Endothelial cell of umbilical vein (primary cell): ENCODE measurements at regions not wholly inside any gene's neighbourhood (a gene's known extent, or its start where the extent isn't known, plus 50 kb on each side); places are given as distances from the start of the nearest gene placed in this dataset.

Source experiments
- BruUV-seq: library from RNA; stranded (reverse); fragments of 400-500 nt; replicated peaks from 2 replicates; lab custom pipeline; 2021; lab: Mats Ljungman, UMichigan
- CTCF ChIA-PET: fragments of 300-600, 350-600 bp; sonication (Branson Sonifier 250); formaldehyde crosslinking; loops from one replicate; lab custom pipeline; 2021; ENCODE audit warnings: antibody characterized with exemption, inconsistent platforms; lab: Charles Lee
- POLR2A ChIA-PET: fragments of 300-600, 350-600 bp; sonication (Branson Sonifier 250); formaldehyde crosslinking; loops from one replicate; lab custom pipeline; 2021; ENCODE audit warnings: antibody characterized with exemption, inconsistent platforms; lab: Charles Lee
- DNase-seq: peaks from one replicate; pipeline ENCODE4 v3.0.0-alpha.2; 2011; ENCODE audit warnings: low read depth, low spot score
- FAIRE-seq: peaks from 2 replicates; lab custom pipeline; 2011; peaks lifted over from hg19 to GRCh38; lab: Jason Lieb, UNC
- H2AFZ ChIP-seq: 2 replicates; pipeline ENCODE4 v1.6.0; 2012; ENCODE audit warnings: low read depth, low read length, control low read depth, inconsistent platforms
- H3K27ac ChIP-seq: 2 replicates; pipeline ENCODE4 v1.5.1; 2011; ENCODE audit warnings: low read depth, mild to moderate bottlenecking, control low read depth, low read length, moderate library complexity; ENCODE audit not compliant: insufficient read depth
- H3K27me3 ChIP-seq, 2 experiments: 2 replicates each; pipeline versions ENCODE4 v1.6.0 to v1.6.1; 2011; ENCODE audit warnings: low read length in 2 of 2, mixed read lengths in 1 of 2; ENCODE audit not compliant: control insufficient read depth in 2 of 2, insufficient read depth in 2 of 2
- H3K36me3 ChIP-seq, 2 experiments: 2 replicates in 1 of 2; 3 replicates in 1 of 2; pipeline ENCODE4 v1.5.1; 2011; ENCODE audit warnings: low read length in 2 of 2, mild to moderate bottlenecking in 1 of 2, moderate library complexity in 1 of 2; ENCODE audit not compliant: control insufficient read depth in 2 of 2, insufficient read depth in 2 of 2; ENCODE audit errors: extremely low read depth in 1 of 2
- H3K4me1 ChIP-seq: 3 replicates; pipeline ENCODE4 v1.5.1; 2011; ENCODE audit warnings: mild to moderate bottlenecking, low read length; ENCODE audit not compliant: control insufficient read depth, insufficient read depth; ENCODE audit errors: extremely low read depth
- H3K4me2 ChIP-seq: 2 replicates; pipeline ENCODE4 v1.6.1; 2011; ENCODE audit warnings: low read length, control low read depth, mixed read lengths; ENCODE audit not compliant: insufficient read depth
- H3K4me3 ChIP-seq, 3 experiments: fragments of 200-600 bp in 1 of 3; sonication (generic), shearing (Covaris generic) in 1 of 3; replicated peaks in 1 of 3; 2 replicates each; pipeline ENCODE4 v1.5.1; 2011 to 2016; ENCODE audit warnings: control low read depth in 3 of 3, low read length in 3 of 3, mild to moderate bottlenecking in 2 of 3, inconsistent platforms in 1 of 3, low read depth in 1 of 3, moderate library complexity in 1 of 3; ENCODE audit not compliant: insufficient read depth in 1 of 3
- H3K79me2 ChIP-seq: 2 replicates; pipeline ENCODE4 v1.6.0; 2012; ENCODE audit warnings: low read length, inconsistent platforms; ENCODE audit not compliant: control insufficient read depth, insufficient read depth
- H3K9ac ChIP-seq: replicated peaks from 2 replicates; pipeline ENCODE3; 2011; ENCODE audit warnings: low read length, control low read depth; ENCODE audit not compliant: insufficient read depth; ENCODE audit errors: extremely low read depth
- H3K9me1 ChIP-seq: replicated peaks from 3 replicates; pipeline ENCODE4 v1.6.0; 2011; ENCODE audit warnings: mild to moderate bottlenecking, low read length; ENCODE audit not compliant: control insufficient read depth, insufficient read depth; ENCODE audit errors: extremely low read depth
- H3K9me3 ChIP-seq: replicated peaks from 2 replicates; pipeline ENCODE4 v1.5.1; 2012; ENCODE audit warnings: low read length, inconsistent platforms; ENCODE audit not compliant: control insufficient read depth, insufficient read depth
- H4K20me1 ChIP-seq: replicated peaks from 2 replicates; pipeline ENCODE3; 2011; ENCODE audit warnings: mild to moderate bottlenecking, low read length; ENCODE audit not compliant: control insufficient read depth, insufficient read depth; ENCODE audit errors: extremely low read depth
- CTCF ChIP-seq, 2 donors: IDR thresholded peaks; 1 replicate in 1 of 2; 2 replicates in 1 of 2; pipeline ENCODE4 v1.5.1; 2011; ENCODE audit warnings: low read length in 2 of 2, mild to moderate bottlenecking in 2 of 2, moderate library complexity in 2 of 2, control low read depth in 1 of 2, inconsistent platforms in 1 of 2, low read depth in 1 of 2; ENCODE audit not compliant: insufficient read depth in 1 of 2; ENCODE audit errors: extremely low read depth in 1 of 2
- EZH2 ChIP-seq: IDR thresholded peaks from 2 replicates; pipeline ENCODE4 v1.6.1; 2012; ENCODE audit warnings: borderline replicate concordance, low read depth, mild to moderate bottlenecking, moderate library complexity, low read length, inconsistent platforms; ENCODE audit not compliant: severe bottlenecking
- FOS ChIP-seq: IDR thresholded peaks from 2 replicates; pipeline ENCODE4 v1.6.1; 2011; ENCODE audit warnings: mild to moderate bottlenecking, low read length, moderate library complexity, borderline replicate concordance; ENCODE audit not compliant: insufficient read depth
- GATA2 ChIP-seq: IDR thresholded peaks from 2 replicates; pipeline ENCODE4 v1.7.0; 2011; ENCODE audit warnings: low read depth, mild to moderate bottlenecking, moderate library complexity, mixed read lengths, low read length; ENCODE audit not compliant: insufficient read length, insufficient read depth
- JUN ChIP-seq: IDR thresholded peaks from 2 replicates; pipeline ENCODE4 v1.6.1; 2011; ENCODE audit warnings: borderline replicate concordance, low read depth; ENCODE audit not compliant: insufficient read length, insufficient read depth
- MAX ChIP-seq: IDR thresholded peaks from 2 replicates; pipeline ENCODE4 v1.6.1; 2011; ENCODE audit not compliant: insufficient read depth, insufficient read length
- MYC ChIP-seq: IDR thresholded peaks from one replicate; pipeline ENCODE4 v1.6.1; 2011; ENCODE audit warnings: mild to moderate bottlenecking, low read depth, low read length
- POLR2A ChIP-seq: IDR thresholded peaks from 2 replicates; pipeline ENCODE4 v1.6.1; 2012; ENCODE audit warnings: low read depth, mild to moderate bottlenecking, control low read depth, low read length
- POLR2AphosphoS5 ChIP-seq: IDR thresholded peaks from 2 replicates; pipeline ENCODE4 v1.6.1; 2012; ENCODE audit warnings: low read depth, mild to moderate bottlenecking, control low read depth, low read length, moderate library complexity; ENCODE audit not compliant: insufficient read depth
- dilution Hi-C: fragments of 300-500 bp; cut with MboI; formaldehyde crosslinking; loops from one replicate; pipeline ENCODE4 v1.15.0; 2019; ENCODE audit warnings: low sequenced_read_pairs; ENCODE audit not compliant: extremely low pct_ligation_motif_present
- intact Hi-C: fragments of 100-400 bp; cut with micrococcal nuclease; formaldehyde crosslinking; loops from one replicate; pipeline ENCODE4 v1.10.0; 2022

GRCh38 chr10:81704596-81704995, 170.4 kb upstream of the NRG3 start:
- CTCF ChIA-PET, result no interaction called here
- Histone ChIP-seq H3K9me1 (no peaks in the 10 kb centered on the region), H3K4me1 (no peaks in the 10 kb centered on the region), H3K4me2 (no peak overlapping the region), H3K27me3 (no peaks in the 10 kb centered on the region), H3K4me3 (no peak overlapping the region), H3K79me2 (no peaks in the 10 kb centered on the region), H3K36me3 (no peaks in the 10 kb centered on the region), H4K20me1 (no peaks in the 10 kb centered on the region), H3K9ac (no peak overlapping the region), H2AFZ (no peak overlapping the region), H3K27ac (no peak overlapping the region), H3K9me3 (no peaks in the 10 kb centered on the region)
- DNase-seq (no peak), FAIRE-seq (no peak)
- no peak for TF ChIP-seq MAX
- POLR2A ChIA-PET, result no interaction called here
- no TSS peak for BruUV-seq
- dilution Hi-C loops (no loop called here), intact Hi-C loops (no loop called here)

GRCh38 chr10:81708416-81708815, 166.6 kb upstream of the NRG3 start:
- TF ChIP-seq CTCF (IDR thresholded peaks at IDR 0.05; ENCODE audit: extremely low read depth in 1 of 2, insufficient read depth in 1 of 2, low read depth in 1 of 2, low read length in 2 of 2), result no peak
- no peak for TF ChIP-seq MAX
- no peak for TF ChIP-seq MYC
- no peak for TF ChIP-seq POLR2AphosphoS5
- no peak for TF ChIP-seq GATA2
- TF ChIP-seq JUN, result no peak
- no peak for TF ChIP-seq FOS
- no peak for TF ChIP-seq EZH2
- TF ChIP-seq POLR2A, result no peak
- FAIRE-seq (no peak), DNase-seq (no peak)
- CTCF ChIA-PET, result no interaction called here
- H3K4me3 ChIP-seq, result no peak overlapping the region
- BruUV-seq, result no TSS peak
- no peaks in the 10 kb centered on the region for H3K36me3 ChIP-seq
- H3K9me1 ChIP-seq, result no peaks in the 10 kb centered on the region
- H3K79me2 ChIP-seq, result no peaks in the 10 kb centered on the region
- no peak overlapping the region for H3K27ac ChIP-seq
- intact Hi-C loops (no loop called here), dilution Hi-C loops (no loop called here)
- POLR2A ChIA-PET, result no interaction called here
- H4K20me1 ChIP-seq, result no peaks in the 10 kb centered on the region
- H3K9me3 ChIP-seq, result no peaks in the 10 kb centered on the region
- H3K9ac ChIP-seq, result no peak overlapping the region
- H3K27me3 ChIP-seq, result no peaks in the 10 kb centered on the region
- no peak overlapping the region for H3K4me2 ChIP-seq
- H2AFZ ChIP-seq, result no peak overlapping the region
- H3K4me1 ChIP-seq, result no peaks in the 10 kb centered on the region
